IMR-90 (cell line): ENCODE measurements at regions not wholly inside any gene's neighbourhood (a gene's known extent, or its start where the extent isn't known, plus 50 kb on each side); places are given as distances from the start of the nearest gene placed in this dataset.

Experiments
- ATAC-seq: fragments of 200-7000 bp; cut with Tn5 transposase; 2 replicates; pipeline ENCODE4 v1.9.1; 2020; ENCODE audit warnings: low read depth, mild to moderate bottlenecking, moderate library complexity
- BruUV-seq: library from RNA; stranded (reverse); fragments of 400-500 nt; replicated peaks from 2 replicates; lab custom pipeline; 2021; lab: Mats Ljungman, UMichigan
- CTCF ChIA-PET: fragments of 300-600 bp; formaldehyde crosslinking; extraction: SDS; loops from one replicate; lab custom pipeline; 2021; ENCODE audit warnings: antibody characterized with exemption; lab: Yijun Ruan, JAX
- POLR2A ChIA-PET: fragments of 300-600 bp; sonication (Branson Sonifier 250); formaldehyde crosslinking; loops from one replicate; lab custom pipeline; 2022; ENCODE audit warnings: antibody characterized with exemption; ENCODE audit not compliant: unreplicated experiment; lab: Charles Lee
- DNase-seq: peaks from one replicate; pipeline ENCODE4 v3.0.0; 2013
- H2AFZ ChIP-seq: replicated peaks from 2 replicates; pipeline ENCODE3; 2013; ENCODE audit warnings: low read length, mild to moderate bottlenecking; ENCODE audit not compliant: poor library complexity
- H2AK5ac ChIP-seq: 2 replicates; pipeline ENCODE4 v1.6.1; 2013; ENCODE audit warnings: low read depth, low read length, inconsistent platforms
- H2AK9ac ChIP-seq: replicated peaks from 2 replicates; pipeline ENCODE3; 2013; ENCODE audit warnings: mild to moderate bottlenecking, low read depth, low read length, moderate library complexity; ENCODE audit not compliant: poor library complexity
- H2BK120ac ChIP-seq: 2 replicates; pipeline ENCODE4 v1.6.1; 2013; ENCODE audit warnings: low read depth, low read length, inconsistent platforms
- H2BK15ac ChIP-seq: 3 replicates; pipeline ENCODE4 v1.6.1; 2013; ENCODE audit warnings: low read depth, low read length, inconsistent platforms
- H2BK20ac ChIP-seq: 2 replicates; pipeline ENCODE4 v1.6.1; 2013; ENCODE audit warnings: low read depth, mild to moderate bottlenecking, inconsistent platforms, low read length, moderate library complexity
- H2BK5ac ChIP-seq: 2 replicates; pipeline ENCODE4 v1.6.1; 2013; ENCODE audit warnings: mild to moderate bottlenecking, low read depth, low read length, inconsistent platforms; ENCODE audit not compliant: poor library complexity, severe bottlenecking
- H3K14ac ChIP-seq: replicated peaks from 2 replicates; pipeline ENCODE4 v1.6.1; 2013; ENCODE audit warnings: low read depth, low read length, inconsistent platforms
- H3K18ac ChIP-seq: 2 replicates; pipeline ENCODE4 v1.6.1; 2013; ENCODE audit warnings: low read depth, low read length, control low read depth
- H3K23ac ChIP-seq: 2 replicates; pipeline ENCODE4 v1.6.1; 2013; ENCODE audit warnings: low read depth, low read length, inconsistent platforms
- H3K27ac ChIP-seq: 2 replicates; pipeline ENCODE4 v1.5.1; 2013; ENCODE audit warnings: mild to moderate bottlenecking, control low read depth, low read length; ENCODE audit not compliant: insufficient read depth
- H3K27me3 ChIP-seq: 2 replicates; pipeline ENCODE4 v1.6.1; 2013; ENCODE audit warnings: low read length; ENCODE audit not compliant: control insufficient read depth, insufficient read depth
- H3K36me3 ChIP-seq: 2 replicates; pipeline ENCODE4 v1.6.1; 2013; ENCODE audit warnings: low read length, mixed read lengths; ENCODE audit not compliant: control insufficient read depth, insufficient read depth
- H3K4ac ChIP-seq: 2 replicates; pipeline ENCODE4 v1.6.1; 2013; ENCODE audit warnings: low read depth, low read length, inconsistent platforms
- H3K4me1 ChIP-seq: 2 replicates; pipeline ENCODE4 v1.6.1; 2013; ENCODE audit warnings: low read length, mixed read lengths; ENCODE audit not compliant: control insufficient read depth, insufficient read depth
- H3K4me2 ChIP-seq: 2 replicates; pipeline ENCODE4 v1.6.1; 2013; ENCODE audit warnings: low read depth, mild to moderate bottlenecking, control low read depth, low read length, moderate library complexity
- H3K4me3 ChIP-seq: 2 replicates; pipeline ENCODE4 v1.5.1; 2013; ENCODE audit warnings: low read depth, mild to moderate bottlenecking, control low read depth, low read length, moderate library complexity; ENCODE audit not compliant: insufficient read depth
- H3K56ac ChIP-seq: 2 replicates; pipeline ENCODE4 v1.6.1; 2013; ENCODE audit warnings: low read length, inconsistent platforms; ENCODE audit not compliant: insufficient read depth; ENCODE audit errors: extremely low read depth
- H3K79me1 ChIP-seq, 2 experiments: 2 replicates each; pipeline ENCODE4 v1.6.1; 2013; ENCODE audit warnings: low read length in 2 of 2, inconsistent platforms in 1 of 2, low read depth in 1 of 2
- H3K9ac ChIP-seq: 2 replicates; pipeline ENCODE4 v1.6.1; 2013; ENCODE audit warnings: low read depth, low read length, control low read depth
- H3K9me1 ChIP-seq: 2 replicates; pipeline ENCODE4 v1.6.1; 2013; ENCODE audit warnings: low read length, inconsistent platforms; ENCODE audit not compliant: insufficient read depth
- H3K9me3 ChIP-seq: 2 replicates; pipeline ENCODE4 v1.6.1; 2013; ENCODE audit warnings: low read length; ENCODE audit not compliant: control insufficient read depth, insufficient read depth
- H4K20me1 ChIP-seq: 2 replicates; pipeline ENCODE4 v1.6.1; 2013; ENCODE audit warnings: low read length, inconsistent platforms; ENCODE audit not compliant: insufficient read depth
- H4K5ac ChIP-seq: 2 replicates; pipeline ENCODE4 v1.6.1; 2013; ENCODE audit warnings: mild to moderate bottlenecking, low read depth, low read length, control low read depth
- H4K8ac ChIP-seq, 2 experiments: 2 replicates each; pipeline ENCODE4 v1.6.1; 2013; ENCODE audit warnings: low read depth in 2 of 2, low read length in 2 of 2, control low read depth in 1 of 2, inconsistent platforms in 1 of 2
- H4K91ac ChIP-seq: 2 replicates; pipeline ENCODE4 v1.6.1; 2013; ENCODE audit warnings: low read depth, low read length, inconsistent platforms; ENCODE audit not compliant: insufficient read depth
- BHLHE40 ChIP-seq: fragments of 150-350 bp; IDR thresholded peaks from 2 replicates; pipeline ENCODE4 v1.6.1; 2016; ENCODE audit warnings: mild to moderate bottlenecking, low read depth, low read length
- CHD1 ChIP-seq: IDR thresholded peaks from 2 replicates; pipeline ENCODE4 v1.6.1; 2012; ENCODE audit warnings: low read depth, low read length, improper control_type of control experiment
- FOS ChIP-seq: fragments of 150-350 bp; IDR thresholded peaks from 2 replicates; pipeline ENCODE4 v1.6.1; 2016; ENCODE audit warnings: low read depth, low read length
- MAFK ChIP-seq: IDR thresholded peaks from 2 replicates; pipeline ENCODE4 v1.6.1; 2012; ENCODE audit warnings: low read depth, low read length, improper control_type of control experiment
- MAZ ChIP-seq: IDR thresholded peaks from 2 replicates; pipeline ENCODE4 v1.6.1; 2012; ENCODE audit warnings: low read depth, mild to moderate bottlenecking, low read length, improper control_type of control experiment, moderate library complexity, borderline replicate concordance
- MXI1 ChIP-seq: IDR thresholded peaks from 2 replicates; pipeline ENCODE4 v1.6.1; 2012; ENCODE audit warnings: low read depth, mild to moderate bottlenecking, low read length, moderate library complexity, borderline replicate concordance
- NFE2L2 ChIP-seq: fragments of 150-350 bp; IDR thresholded peaks from 2 replicates; pipeline ENCODE4 v1.6.1; 2016; ENCODE audit warnings: low read depth, mild to moderate bottlenecking, low read length
- POLR2A ChIP-seq: IDR thresholded peaks from 2 replicates; pipeline ENCODE4 v1.6.1; 2012; ENCODE audit warnings: mild to moderate bottlenecking, low read depth, low read length
- RFX5 ChIP-seq: IDR thresholded peaks from 2 replicates; pipeline ENCODE4 v1.8.0; 2012; ENCODE audit warnings: low read depth, mild to moderate bottlenecking, low read length, moderate library complexity
- WGBS, 2 experiments: methylation state at CpG; one replicate each; pipeline versions ENCODE4 v1.1.5 to v1.1.7; 2013; ENCODE audit warnings: missing lambda C conversion rate in 2 of 2; ENCODE audit not compliant: insufficient read length in 1 of 2; ENCODE audit errors: extremely low coverage in 2 of 2; 5-methylcytosine and 5-hydroxymethylcytosine counted together
- dilution Hi-C: fragments of 300-500 bp; cut with HindIII; formaldehyde crosslinking; loops from one replicate; pipeline ENCODE4 v1.14.3; 2018; ENCODE audit warnings: low sequenced_read_pairs; ENCODE audit not compliant: unreplicated experiment
- in situ Hi-C: fragments of 300-500 bp; cut with MboI; formaldehyde crosslinking; loops from 3 replicates; pipeline ENCODE4 v1.14.3; 2019; ENCODE audit warnings: low sequenced_read_pairs, inconsistent platforms, mixed read lengths
- intact Hi-C: fragments of 100-400 bp; cut with micrococcal nuclease; formaldehyde crosslinking; loops from 2 replicates; pipeline ENCODE4 v1.10.0; 2022
- TF ChIP-seq, protein P1 (sequence below): fragments of 150-350 bp; IDR thresholded peaks from 2 replicates; pipeline ENCODE4 v1.6.1; 2017; ENCODE audit warnings: mild to moderate bottlenecking, antibody characterized with exemption, low read length, low read depth
- TF ChIP-seq, protein P2 (sequence below): conservative IDR thresholded peaks from 2 replicates; pipeline ENCODE4 v1.5.1; 2012; ENCODE audit warnings: mild to moderate bottlenecking, low read depth, low read length, improper control_type of control experiment
- TF ChIP-seq, protein P3 (sequence below): fragments of 150-350 bp; IDR thresholded peaks from 2 replicates; pipeline ENCODE4 v1.6.1; 2016; ENCODE audit warnings: low read depth, mild to moderate bottlenecking, low read length, moderate library complexity, borderline replicate concordance

DNA sequence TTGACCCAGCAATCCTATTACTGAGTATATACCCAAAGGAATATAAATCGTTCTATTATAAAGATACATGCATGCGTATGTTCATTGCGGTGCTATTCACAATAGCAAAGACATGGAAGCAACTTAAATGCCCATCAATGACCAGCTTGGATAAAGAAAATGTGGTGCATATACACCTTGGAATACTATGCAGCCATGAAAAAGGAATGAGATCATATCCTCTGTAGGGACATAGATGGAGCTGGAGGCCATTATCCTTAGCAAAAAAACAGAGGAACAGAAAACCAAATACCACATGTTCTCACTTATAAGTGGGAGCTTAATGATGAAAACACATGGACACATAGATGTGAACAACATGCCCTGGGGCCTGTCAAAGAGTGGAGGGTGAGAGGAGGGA, 124.1 kb upstream of the AFF2 start:
- BruUV-seq, result no TSS peak
- no peak overlapping the region for H3K27ac ChIP-seq
- H3K36me3 ChIP-seq, result no peaks in the 10 kb centered on the region
- intact Hi-C loops (no loop called here), in situ Hi-C loops (no loop called here), dilution Hi-C loops (no loop called here)
- H3K9me3 ChIP-seq, result peaks cover 5% of the 10 kb centered on the region; the same call in 1 of the 2 replicates
- H3K56ac ChIP-seq, result no peak overlapping the region
- no peak overlapping the region for H3K9ac ChIP-seq
- no peak overlapping the region for H4K5ac ChIP-seq
- WGBS, 2 experiments, result no CpG with 5 or more reads among the region's 3 CpGs
- no peak overlapping the region for H2BK20ac ChIP-seq
- TF ChIP-seq CHD1 (no peak), RFX5 (no peak), POLR2A (no peak), BHLHE40 (no peak), MAFK (no peak), MXI1 (no peak), FOS (no peak), NFE2L2 (no peak), MAZ (no peak)
- TF ChIP-seq, protein P1, sequence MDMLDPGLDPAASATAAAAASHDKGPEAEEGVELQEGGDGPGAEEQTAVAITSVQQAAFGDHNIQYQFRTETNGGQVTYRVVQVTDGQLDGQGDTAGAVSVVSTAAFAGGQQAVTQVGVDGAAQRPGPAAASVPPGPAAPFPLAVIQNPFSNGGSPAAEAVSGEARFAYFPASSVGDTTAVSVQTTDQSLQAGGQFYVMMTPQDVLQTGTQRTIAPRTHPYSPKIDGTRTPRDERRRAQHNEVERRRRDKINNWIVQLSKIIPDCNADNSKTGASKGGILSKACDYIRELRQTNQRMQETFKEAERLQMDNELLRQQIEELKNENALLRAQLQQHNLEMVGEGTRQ, result no peak
- TF ChIP-seq, protein P2, sequence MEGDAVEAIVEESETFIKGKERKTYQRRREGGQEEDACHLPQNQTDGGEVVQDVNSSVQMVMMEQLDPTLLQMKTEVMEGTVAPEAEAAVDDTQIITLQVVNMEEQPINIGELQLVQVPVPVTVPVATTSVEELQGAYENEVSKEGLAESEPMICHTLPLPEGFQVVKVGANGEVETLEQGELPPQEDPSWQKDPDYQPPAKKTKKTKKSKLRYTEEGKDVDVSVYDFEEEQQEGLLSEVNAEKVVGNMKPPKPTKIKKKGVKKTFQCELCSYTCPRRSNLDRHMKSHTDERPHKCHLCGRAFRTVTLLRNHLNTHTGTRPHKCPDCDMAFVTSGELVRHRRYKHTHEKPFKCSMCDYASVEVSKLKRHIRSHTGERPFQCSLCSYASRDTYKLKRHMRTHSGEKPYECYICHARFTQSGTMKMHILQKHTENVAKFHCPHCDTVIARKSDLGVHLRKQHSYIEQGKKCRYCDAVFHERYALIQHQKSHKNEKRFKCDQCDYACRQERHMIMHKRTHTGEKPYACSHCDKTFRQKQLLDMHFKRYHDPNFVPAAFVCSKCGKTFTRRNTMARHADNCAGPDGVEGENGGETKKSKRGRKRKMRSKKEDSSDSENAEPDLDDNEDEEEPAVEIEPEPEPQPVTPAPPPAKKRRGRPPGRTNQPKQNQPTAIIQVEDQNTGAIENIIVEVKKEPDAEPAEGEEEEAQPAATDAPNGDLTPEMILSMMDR, result no peak
- TF ChIP-seq, protein P3, sequence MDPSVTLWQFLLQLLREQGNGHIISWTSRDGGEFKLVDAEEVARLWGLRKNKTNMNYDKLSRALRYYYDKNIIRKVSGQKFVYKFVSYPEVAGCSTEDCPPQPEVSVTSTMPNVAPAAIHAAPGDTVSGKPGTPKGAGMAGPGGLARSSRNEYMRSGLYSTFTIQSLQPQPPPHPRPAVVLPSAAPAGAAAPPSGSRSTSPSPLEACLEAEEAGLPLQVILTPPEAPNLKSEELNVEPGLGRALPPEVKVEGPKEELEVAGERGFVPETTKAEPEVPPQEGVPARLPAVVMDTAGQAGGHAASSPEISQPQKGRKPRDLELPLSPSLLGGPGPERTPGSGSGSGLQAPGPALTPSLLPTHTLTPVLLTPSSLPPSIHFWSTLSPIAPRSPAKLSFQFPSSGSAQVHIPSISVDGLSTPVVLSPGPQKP, result no peak
- no peak overlapping the region for H2AK9ac ChIP-seq
- H3K4me1 ChIP-seq, result no peaks in the 10 kb centered on the region
- no peak overlapping the region for H2BK120ac ChIP-seq
- no peaks in the 10 kb centered on the region for H3K79me1 ChIP-seq
- no peak overlapping the region for H3K23ac ChIP-seq
- H3K4ac ChIP-seq, result no peak overlapping the region
- no peak for DNase-seq
- ATAC-seq, result no peak
- ChIA-PET POLR2A (no interaction called here), CTCF (no interaction called here)
- H3K4me2 ChIP-seq, result no peak overlapping the region
- no peaks in the 10 kb centered on the region for H4K20me1 ChIP-seq
- H3K18ac ChIP-seq, result no peak overlapping the region
- H2AFZ ChIP-seq, result no peak overlapping the region
- H3K9me1 ChIP-seq, result no peaks in the 10 kb centered on the region
- no peaks in the 10 kb centered on the region for H3K27me3 ChIP-seq
- H4K91ac ChIP-seq, result no peak overlapping the region
- no peak overlapping the region for H3K14ac ChIP-seq
- no peak overlapping the region for H2BK15ac ChIP-seq
- H2BK5ac ChIP-seq, result no peak overlapping the region
- H3K4me3 ChIP-seq, result no peak overlapping the region
- no peak overlapping the region for H2AK5ac ChIP-seq
- H4K8ac ChIP-seq, result no peak overlapping the region
